GM12865 (cell line): ENCODE measurements at regions not wholly inside any gene's neighbourhood (a gene's known extent, or its start where the extent isn't known, plus 50 kb on each side); places are given as distances from the start of the nearest gene placed in this dataset.
A peak's percentile ranks its signal among the peaks of the same experiment; 100 is the strongest.

Experiments used
- DNase-seq: peaks from one replicate; pipeline ENCODE4 v3.0.0; 2010; ENCODE audit warnings: low read depth
- H3K4me3 ChIP-seq: 2 replicates; pipeline ENCODE4 v1.5.1; 2011; ENCODE audit warnings: mild to moderate bottlenecking, low read depth, low read length, control low read depth
- TF ChIP-seq, protein P1 (sequence below): IDR thresholded peaks from 2 replicates; pipeline ENCODE4 v1.5.1; 2011; ENCODE audit warnings: low read length, control low read depth, low read depth, inconsistent platforms; ENCODE audit not compliant: insufficient read depth; ENCODE audit errors: missing control alignments

DNA sequence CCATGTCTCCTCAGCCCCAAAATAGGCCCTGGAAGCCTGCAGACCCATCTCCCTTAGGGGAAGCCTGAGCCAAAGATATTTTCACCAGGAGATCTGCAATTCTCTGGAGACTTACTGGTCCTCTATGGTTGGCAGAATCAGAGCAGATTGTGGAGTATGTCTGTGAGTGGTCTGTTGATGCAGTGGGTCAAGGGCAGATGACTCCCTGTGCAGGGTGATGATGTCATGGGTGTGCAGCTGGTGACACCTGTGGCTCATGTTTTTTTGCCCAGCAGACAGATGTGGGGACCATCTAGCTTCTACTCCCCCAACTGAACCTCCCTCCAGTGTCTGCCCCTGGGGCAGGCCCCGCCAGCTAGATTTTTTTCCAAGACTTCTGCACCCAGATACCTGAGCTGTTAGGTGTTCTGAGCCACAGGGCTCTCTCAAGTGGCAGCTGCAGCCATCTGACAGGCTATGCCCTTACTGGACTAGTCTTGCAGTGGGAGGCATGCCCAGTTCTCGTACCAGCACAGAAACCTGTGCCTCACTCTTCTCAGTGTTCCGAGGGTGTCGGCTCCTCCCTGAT, 558.7 kb upstream of the LRRTM1 start:
- DNase-seq: no peak
- no peak overlapping the region for H3K4me3 ChIP-seq
- TF ChIP-seq, protein P1, sequence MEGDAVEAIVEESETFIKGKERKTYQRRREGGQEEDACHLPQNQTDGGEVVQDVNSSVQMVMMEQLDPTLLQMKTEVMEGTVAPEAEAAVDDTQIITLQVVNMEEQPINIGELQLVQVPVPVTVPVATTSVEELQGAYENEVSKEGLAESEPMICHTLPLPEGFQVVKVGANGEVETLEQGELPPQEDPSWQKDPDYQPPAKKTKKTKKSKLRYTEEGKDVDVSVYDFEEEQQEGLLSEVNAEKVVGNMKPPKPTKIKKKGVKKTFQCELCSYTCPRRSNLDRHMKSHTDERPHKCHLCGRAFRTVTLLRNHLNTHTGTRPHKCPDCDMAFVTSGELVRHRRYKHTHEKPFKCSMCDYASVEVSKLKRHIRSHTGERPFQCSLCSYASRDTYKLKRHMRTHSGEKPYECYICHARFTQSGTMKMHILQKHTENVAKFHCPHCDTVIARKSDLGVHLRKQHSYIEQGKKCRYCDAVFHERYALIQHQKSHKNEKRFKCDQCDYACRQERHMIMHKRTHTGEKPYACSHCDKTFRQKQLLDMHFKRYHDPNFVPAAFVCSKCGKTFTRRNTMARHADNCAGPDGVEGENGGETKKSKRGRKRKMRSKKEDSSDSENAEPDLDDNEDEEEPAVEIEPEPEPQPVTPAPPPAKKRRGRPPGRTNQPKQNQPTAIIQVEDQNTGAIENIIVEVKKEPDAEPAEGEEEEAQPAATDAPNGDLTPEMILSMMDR: no peak

- TF ChIP-seq, protein P1: no peak
- no peak for DNase-seq
- no peak overlapping the region for H3K4me3 ChIP-seq
These were observed 554.4 kb upstream of the LRRTM1 start for GRCh38 chr2:80858965-80859364.

GRCh38 chr2:80856227-80856626, 551.7 kb upstream of the LRRTM1 start:
- DNase-seq: no peak
- H3K4me3 ChIP-seq: no peak overlapping the region
- TF ChIP-seq, protein P1: no peak

DNA sequence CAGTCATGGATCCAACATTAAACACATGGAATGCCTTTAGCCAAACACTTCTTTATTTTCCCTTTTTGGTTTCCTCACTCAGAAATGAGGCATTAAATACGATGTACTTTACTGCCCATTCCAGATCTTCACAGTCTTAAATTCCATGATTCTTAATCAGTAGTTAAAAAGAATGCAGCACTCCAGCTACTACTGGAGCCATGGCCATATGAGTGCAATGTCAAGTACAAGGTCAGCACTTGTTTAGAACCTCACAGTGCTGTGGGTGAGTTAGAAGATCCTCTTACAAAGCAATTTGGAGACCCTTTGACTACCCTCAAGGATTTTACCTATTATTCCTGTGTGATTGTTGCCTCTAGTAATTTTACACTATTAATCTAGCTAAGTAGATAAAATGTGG, 550.3 kb upstream of the LRRTM1 start:
- no peak overlapping the region for H3K4me3 ChIP-seq
- TF ChIP-seq, protein P1: no peak
- no peak for DNase-seq

DNA sequence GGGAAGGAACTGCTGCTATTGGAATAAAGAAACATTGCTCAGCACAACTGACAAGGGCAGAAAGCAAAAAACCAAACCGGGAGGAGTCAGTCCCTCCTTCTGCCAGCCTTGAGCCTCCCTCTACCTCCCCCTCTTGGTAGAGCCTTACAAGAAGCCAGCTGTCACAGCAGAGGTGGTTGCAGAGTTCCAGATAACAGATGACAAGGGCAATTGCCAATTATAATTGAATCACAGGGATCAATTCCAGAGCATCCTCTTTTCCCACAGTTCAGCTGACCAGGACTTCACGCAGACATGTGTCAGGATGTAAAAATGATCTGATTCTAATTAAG, 548.2 kb upstream of the LRRTM1 start:
- no peak overlapping the region for H3K4me3 ChIP-seq
- TF ChIP-seq, protein P1: peak; percentile 46
- DNase-seq: peak; percentile 47

DNA sequence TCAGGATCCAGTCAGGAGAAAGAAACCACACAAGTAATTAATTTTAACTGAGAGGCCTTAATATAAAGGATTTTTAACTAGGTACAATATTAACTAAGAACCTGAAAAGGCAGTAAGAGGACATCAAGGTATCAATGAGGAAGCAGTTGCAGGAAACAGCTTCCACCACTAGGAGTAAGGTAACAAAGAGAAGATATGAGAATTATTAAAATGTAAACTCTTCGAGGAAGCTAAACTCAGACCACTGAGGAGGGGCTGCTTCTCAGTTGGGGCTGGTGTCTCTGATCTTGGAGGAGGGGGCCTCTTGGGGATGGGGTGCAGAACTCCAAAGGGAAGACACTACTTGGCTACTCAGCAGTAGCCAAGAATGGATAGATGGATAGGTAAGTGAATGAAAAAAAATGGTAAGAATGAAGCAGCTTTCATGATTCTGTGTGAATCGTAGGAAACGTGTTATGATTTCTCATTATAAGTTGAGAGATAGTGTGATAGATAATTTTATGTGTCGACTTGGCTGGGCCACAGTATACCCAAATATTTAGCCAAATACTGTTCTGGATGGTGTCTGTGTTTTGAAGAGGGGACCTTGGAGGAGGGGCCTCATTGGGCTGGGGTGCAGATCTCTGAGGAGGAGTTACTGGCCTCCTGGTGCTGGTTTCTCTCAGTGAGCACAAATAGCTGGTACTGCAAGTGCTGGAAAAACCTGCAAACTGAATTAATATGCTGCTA, 547.7 kb upstream of the LRRTM1 start:
- no peak overlapping the region for H3K4me3 ChIP-seq
- TF ChIP-seq, protein P1: no peak
- DNase-seq: peak; percentile 8

GRCh38 chr2:80830891-80831290, 526.3 kb upstream of the LRRTM1 start:
- TF ChIP-seq, protein P1: no peak
- H3K4me3 ChIP-seq: no peak overlapping the region
- peak; percentile 82 for DNase-seq
